Natural killer cell (primary cell): ENCODE measurements at regions not wholly inside any gene's neighbourhood (a gene's known extent, or its start where the extent isn't known, plus 50 kb on each side); places are given as distances from the start of the nearest gene placed in this dataset.

Source experiments
- ATAC-seq, 3 donors: fragments of 150-1000 bp in 2 of 3; fragments of 200-7000 bp in 1 of 3; cut with Tn5 transposase; 1 replicate in 1 of 3; 2 replicates in 2 of 3; pipeline ENCODE4 v1.10.0; 2021; ENCODE audit warnings: mild to moderate bottlenecking in 2 of 3, moderate library complexity in 2 of 3
- DNase-seq, 2 donors: peaks; one replicate each; pipeline versions ENCODE4 v3.0.0 to v3.0.0-alpha.2; 2013 to 2021; ENCODE audit warnings: mixed read lengths in 1 of 2
- H3K27ac ChIP-seq: one replicate; pipeline ENCODE4 v1.5.1; 2013; ENCODE audit warnings: mild to moderate bottlenecking, low read length
- H3K27me3 ChIP-seq: one replicate; pipeline ENCODE4 v1.6.1; 2013; ENCODE audit warnings: low read length; ENCODE audit not compliant: control insufficient read depth, insufficient read depth
- H3K36me3 ChIP-seq: one replicate; pipeline ENCODE4 v1.6.1; 2013; ENCODE audit warnings: low read length; ENCODE audit not compliant: control insufficient read depth, insufficient read depth
- H3K4me1 ChIP-seq: one replicate; pipeline ENCODE4 v1.6.1; 2013; ENCODE audit warnings: low read length; ENCODE audit not compliant: control insufficient read depth, insufficient read depth
- H3K4me3 ChIP-seq: one replicate; pipeline ENCODE4 v1.5.1; 2013; ENCODE audit warnings: low read length
- H3K9me3 ChIP-seq: one replicate; pipeline ENCODE4 v1.6.1; 2013; ENCODE audit warnings: low read length; ENCODE audit not compliant: control insufficient read depth, insufficient read depth
- H3K27ac Mint-ChIP-seq, 2 donors: one replicate each; pipeline ENCODE4 v1.8.0; 2022; ENCODE audit warnings: mild to moderate bottlenecking in 2 of 2, mixed read lengths in 2 of 2, moderate library complexity in 1 of 2
- H3K27me3 Mint-ChIP-seq, 2 donors: one replicate each; pipeline ENCODE4 v1.8.0; 2022; ENCODE audit warnings: low read depth in 2 of 2, mixed read lengths in 2 of 2
- H3K36me3 Mint-ChIP-seq: one replicate; pipeline ENCODE4 v1.8.0; 2022; ENCODE audit warnings: mixed read lengths
- H3K4me1 Mint-ChIP-seq, 2 donors: one replicate each; pipeline ENCODE4 v1.8.0; 2022; ENCODE audit warnings: mixed read lengths in 2 of 2
- H3K4me3 Mint-ChIP-seq: one replicate; pipeline ENCODE4 v1.8.0; 2022; ENCODE audit warnings: mild to moderate bottlenecking, moderate library complexity, mixed read lengths
- H3K9me3 Mint-ChIP-seq, 2 donors: one replicate each; pipeline ENCODE4 v1.8.0; 2022; ENCODE audit warnings: mixed read lengths in 2 of 2
- WGBS: methylation state at CpG from one replicate; pipeline ENCODE4 v1.1.7; 2013; ENCODE audit warnings: missing lambda C conversion rate; ENCODE audit not compliant: insufficient coverage; 5-methylcytosine and 5-hydroxymethylcytosine counted together
- intact Hi-C: fragments of 100-400 bp; cut with micrococcal nuclease; formaldehyde crosslinking; loops from one replicate; pipeline ENCODE4 v1.14.2; 2022
- TF ChIP-seq, protein P1 (sequence below): fragments of 200-600 bp; IDR thresholded peaks from one replicate; pipeline ENCODE4 v1.8.0; 2022; ENCODE audit warnings: antibody characterized with exemption

DNA sequence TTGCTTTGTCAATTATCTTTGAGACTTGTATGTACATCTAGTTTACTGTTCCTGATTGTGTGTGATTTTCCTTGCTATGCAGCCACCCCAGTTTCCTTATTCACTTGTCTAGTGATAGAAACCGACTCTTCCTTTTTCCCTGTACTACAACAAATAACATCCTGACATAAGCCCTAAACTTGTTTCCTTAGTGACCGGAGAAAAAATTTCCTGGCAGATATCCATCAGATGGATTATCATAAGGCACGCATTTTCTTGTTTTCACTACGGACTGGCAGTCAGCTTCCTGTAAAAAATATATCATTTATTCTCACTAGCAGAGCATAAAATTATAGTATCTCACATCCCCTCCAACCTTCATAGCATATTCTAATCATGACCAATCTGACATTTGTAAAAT, 410.7 kb downstream of the CENPC start:
- Histone ChIP-seq H3K9me3 (no peaks in the 10 kb centered on the region), H3K4me1 (no peaks in the 10 kb centered on the region), H3K4me3 (no peak overlapping the region), H3K27ac (no peak overlapping the region), H3K27me3 (no peaks in the 10 kb centered on the region), H3K36me3 (no peaks in the 10 kb centered on the region)
- WGBS = 59% methylated on average over 4 of the region's 4 CpGs
- TF ChIP-seq, protein P1, sequence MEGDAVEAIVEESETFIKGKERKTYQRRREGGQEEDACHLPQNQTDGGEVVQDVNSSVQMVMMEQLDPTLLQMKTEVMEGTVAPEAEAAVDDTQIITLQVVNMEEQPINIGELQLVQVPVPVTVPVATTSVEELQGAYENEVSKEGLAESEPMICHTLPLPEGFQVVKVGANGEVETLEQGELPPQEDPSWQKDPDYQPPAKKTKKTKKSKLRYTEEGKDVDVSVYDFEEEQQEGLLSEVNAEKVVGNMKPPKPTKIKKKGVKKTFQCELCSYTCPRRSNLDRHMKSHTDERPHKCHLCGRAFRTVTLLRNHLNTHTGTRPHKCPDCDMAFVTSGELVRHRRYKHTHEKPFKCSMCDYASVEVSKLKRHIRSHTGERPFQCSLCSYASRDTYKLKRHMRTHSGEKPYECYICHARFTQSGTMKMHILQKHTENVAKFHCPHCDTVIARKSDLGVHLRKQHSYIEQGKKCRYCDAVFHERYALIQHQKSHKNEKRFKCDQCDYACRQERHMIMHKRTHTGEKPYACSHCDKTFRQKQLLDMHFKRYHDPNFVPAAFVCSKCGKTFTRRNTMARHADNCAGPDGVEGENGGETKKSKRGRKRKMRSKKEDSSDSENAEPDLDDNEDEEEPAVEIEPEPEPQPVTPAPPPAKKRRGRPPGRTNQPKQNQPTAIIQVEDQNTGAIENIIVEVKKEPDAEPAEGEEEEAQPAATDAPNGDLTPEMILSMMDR = no peak
- Mint-ChIP-seq H3K9me3 (peaks cover 10 to 15% of the 10 kb centered on the region in 2 donors), H3K27me3 (no peaks in the 10 kb centered on the region), H3K4me3 (no peak overlapping the region), H3K27ac (no peak overlapping the region), H3K4me1 (no peaks in the 10 kb centered on the region), H3K36me3 (no peaks in the 10 kb centered on the region)
- intact Hi-C loops = no loop called here
- DNase-seq (no peak), ATAC-seq (no peak)

DNA sequence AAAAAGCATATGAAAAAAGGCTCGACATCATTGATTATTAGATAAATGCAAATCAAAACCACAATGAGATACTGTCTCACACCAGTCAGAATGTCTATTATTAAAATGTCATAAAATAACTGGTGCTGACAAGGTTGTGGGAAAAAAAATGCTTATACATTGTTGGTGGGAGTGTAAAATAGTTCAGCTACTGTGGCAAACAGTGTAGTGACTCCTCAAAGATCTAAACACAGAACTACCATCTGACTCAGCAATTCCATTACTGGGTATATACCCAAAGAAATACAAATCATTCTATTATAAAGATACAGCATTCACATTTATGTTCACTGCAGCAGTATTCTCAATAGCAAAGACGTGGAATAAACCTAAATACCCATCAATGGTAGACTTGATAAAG, 412.1 kb downstream of the CENPC start:
- no peak overlapping the region for H3K4me3 ChIP-seq
- TF ChIP-seq, protein P1 = no peak
- no peak overlapping the region for H3K27ac ChIP-seq
- H3K27me3 Mint-ChIP-seq = no peaks in the 10 kb centered on the region
- no peaks in the 10 kb centered on the region for H3K36me3 ChIP-seq
- DNase-seq = no peak
- no peak for ATAC-seq
- 100% methylated on average over 1 of the region's 2 CpGs for WGBS
- H3K9me3 ChIP-seq = no peaks in the 10 kb centered on the region
- H3K27me3 ChIP-seq = no peaks in the 10 kb centered on the region
- intact Hi-C loops = no loop called here
- no peaks in the 10 kb centered on the region for H3K4me1 ChIP-seq
- no peak overlapping the region for H3K27ac Mint-ChIP-seq
- peaks cover 10 to 13% of the 10 kb centered on the region in 2 donors for H3K9me3 Mint-ChIP-seq
- H3K4me1 Mint-ChIP-seq = no peaks in the 10 kb centered on the region
- H3K4me3 Mint-ChIP-seq = no peak overlapping the region
- no peaks in the 10 kb centered on the region for H3K36me3 Mint-ChIP-seq

DNA sequence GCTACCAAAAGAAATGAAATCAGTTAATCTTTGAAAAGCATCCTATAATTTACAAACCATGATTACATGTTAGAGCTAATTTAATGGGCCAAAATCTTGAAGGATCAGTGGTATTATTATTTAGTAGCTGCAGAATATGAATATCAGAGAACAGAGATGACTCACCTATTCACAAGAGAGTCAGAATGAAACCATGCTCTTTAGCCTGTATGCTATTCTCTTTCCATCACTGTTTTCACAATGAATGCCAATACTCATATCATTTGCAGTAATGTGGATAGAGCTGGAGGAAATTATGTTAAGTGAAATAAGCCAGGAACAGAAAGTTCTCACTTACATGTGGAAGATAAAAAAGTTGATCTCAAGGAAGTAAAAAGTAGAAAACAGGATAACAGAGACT, 414.1 kb downstream of the CENPC start:
- Histone ChIP-seq H3K9me3 (no peaks in the 10 kb centered on the region), H3K27me3 (no peaks in the 10 kb centered on the region), H3K4me1 (no peaks in the 10 kb centered on the region), H3K4me3 (no peak overlapping the region), H3K27ac (no peak overlapping the region), H3K36me3 (no peaks in the 10 kb centered on the region)
- Mint-ChIP-seq H3K4me3 (no peak overlapping the region), H3K27ac (no peak overlapping the region), H3K4me1 (no peaks in the 10 kb centered on the region), H3K27me3 (no peaks in the 10 kb centered on the region), H3K36me3 (no peaks in the 10 kb centered on the region), H3K9me3 (peaks cover 10 to 13% of the 10 kb centered on the region in 2 donors)
- DNase-seq = no peak
- TF ChIP-seq, protein P1 = no peak
- ATAC-seq = no peak
- intact Hi-C loops = no loop called here

DNA sequence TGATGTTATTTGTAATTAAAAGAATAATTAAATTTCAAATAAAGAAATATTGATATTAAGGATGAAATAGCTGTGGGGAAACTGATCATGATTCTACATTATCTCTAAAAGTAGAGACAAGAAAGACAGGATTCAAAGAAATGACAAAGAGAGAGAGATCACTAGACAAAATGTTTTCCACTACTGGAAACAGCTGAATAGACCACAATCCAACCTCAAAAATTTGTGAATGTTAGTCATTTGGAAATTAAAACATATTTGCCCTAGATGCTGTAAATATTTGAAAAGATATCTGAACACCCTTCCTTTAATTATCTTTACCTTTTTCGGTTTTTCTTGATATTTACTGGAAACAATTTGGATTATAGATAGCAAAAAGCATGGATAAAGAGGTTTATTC, 414.9 kb downstream of the CENPC start:
- no CpG with 5 or more reads among the region's 1 CpG for WGBS
- Histone ChIP-seq H3K9me3 (no peaks in the 10 kb centered on the region), H3K27me3 (no peaks in the 10 kb centered on the region), H3K4me3 (no peak overlapping the region), H3K36me3 (no peaks in the 10 kb centered on the region), H3K27ac (no peak overlapping the region), H3K4me1 (no peaks in the 10 kb centered on the region)
- ATAC-seq (no peak), DNase-seq (no peak)
- no peak overlapping the region for H3K4me3 Mint-ChIP-seq
- H3K36me3 Mint-ChIP-seq = no peaks in the 10 kb centered on the region
- no peaks in the 10 kb centered on the region for H3K4me1 Mint-ChIP-seq
- no peaks in the 10 kb centered on the region for H3K27me3 Mint-ChIP-seq
- no peak overlapping the region for H3K27ac Mint-ChIP-seq
- intact Hi-C loops = no loop called here
- TF ChIP-seq, protein P1 = no peak
- H3K9me3 Mint-ChIP-seq = peaks cover 10 to 13% of the 10 kb centered on the region in 2 donors
